ENCODE measurements at regions not wholly inside any gene's neighbourhood (a gene's known extent, or its start where the extent isn't known, plus 50 kb on each side); places are given as distances from the start of the nearest gene placed in this dataset.

DNA sequence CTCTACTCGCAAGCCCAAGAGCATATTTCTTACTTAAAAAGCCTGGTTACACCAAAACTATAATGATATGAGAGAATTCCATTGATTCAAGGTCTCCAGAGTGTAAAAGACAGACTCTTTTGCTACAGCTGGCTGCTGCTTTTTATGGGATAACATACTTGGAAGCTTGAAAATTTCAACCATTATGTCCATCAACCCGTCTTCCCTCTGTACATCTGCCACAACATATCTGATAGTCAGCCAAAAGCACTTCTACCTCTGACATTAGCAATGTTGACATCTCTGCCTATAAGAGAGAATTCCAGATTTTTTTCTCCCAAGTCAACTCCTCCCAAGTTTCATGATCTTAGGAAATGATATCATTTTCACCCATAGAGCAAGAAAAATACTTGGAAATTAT, 54.4 kb upstream of the IQCM start:
- Mint-ChIP-seq H3K27me3 (no peaks in the 10 kb centered on the region), H3K4me3 (no peak overlapping the region), H3K9me3 (peaks cover 9% of the 10 kb centered on the region), H3K36me3 (ENCODE audit: low read depth) (no peaks in the 10 kb centered on the region), H3K4me1 (ENCODE audit: low read depth) (no peaks in the 10 kb centered on the region), H3K27ac (no peak overlapping the region)
- intact Hi-C loops (cut with micrococcal nuclease), result no loop called here

DNA sequence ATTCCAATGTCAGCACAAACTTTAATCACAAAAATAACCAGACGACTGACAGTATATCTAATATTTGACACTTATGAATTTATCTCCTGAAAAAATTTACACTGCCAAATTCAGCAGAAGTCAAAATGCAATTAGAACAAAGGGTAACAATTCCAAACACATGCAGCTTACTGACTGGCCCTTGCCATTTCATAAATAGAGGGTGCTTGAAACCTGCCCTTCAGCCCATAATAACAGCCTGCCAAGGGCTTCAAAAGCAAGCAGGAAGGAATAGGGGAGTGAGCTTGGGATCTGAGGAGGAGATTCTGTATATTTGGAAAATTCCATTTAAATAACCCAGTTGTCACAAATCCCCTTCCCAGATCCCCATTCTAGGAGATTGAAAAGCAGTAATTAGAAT, 66.1 kb upstream of the IQCM start:
- no peaks in the 10 kb centered on the region for H3K27me3 Mint-ChIP-seq
- peaks cover 17% of the 10 kb centered on the region for H3K9me3 Mint-ChIP-seq
- no peak overlapping the region for H3K4me3 Mint-ChIP-seq
- intact Hi-C loops (cut with micrococcal nuclease), result no loop called here
- no peak overlapping the region for H3K27ac Mint-ChIP-seq
- H3K36me3 Mint-ChIP-seq (ENCODE audit: low read depth), result no peaks in the 10 kb centered on the region
- no peaks in the 10 kb centered on the region for H3K4me1 Mint-ChIP-seq (ENCODE audit: low read depth)

DNA sequence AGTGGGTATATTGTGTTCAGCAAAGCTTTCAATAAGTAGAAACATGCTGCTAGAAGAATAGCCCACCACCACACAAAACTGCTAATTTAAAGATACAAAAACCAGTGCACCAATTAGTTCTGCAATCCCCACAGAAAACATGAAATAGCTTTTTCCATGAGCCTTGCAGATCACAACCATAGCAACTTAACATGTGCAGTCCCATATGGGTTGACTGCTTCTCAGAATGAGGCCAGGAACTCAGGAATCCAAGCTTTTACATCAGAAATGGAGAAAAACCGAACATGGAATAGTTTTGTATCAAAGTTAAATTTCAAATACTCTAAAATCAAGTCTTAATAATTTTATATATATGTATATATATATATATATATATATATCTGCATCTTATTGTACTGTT, 66.6 kb upstream of the IQCM start:
- Mint-ChIP-seq H3K4me1 (ENCODE audit: low read depth) (no peaks in the 10 kb centered on the region), H3K27ac (no peak overlapping the region), H3K9me3 (peaks cover 17% of the 10 kb centered on the region), H3K27me3 (no peaks in the 10 kb centered on the region), H3K36me3 (ENCODE audit: low read depth) (no peaks in the 10 kb centered on the region), H3K4me3 (no peak overlapping the region)
- intact Hi-C loops (cut with micrococcal nuclease), result no loop called here

DNA sequence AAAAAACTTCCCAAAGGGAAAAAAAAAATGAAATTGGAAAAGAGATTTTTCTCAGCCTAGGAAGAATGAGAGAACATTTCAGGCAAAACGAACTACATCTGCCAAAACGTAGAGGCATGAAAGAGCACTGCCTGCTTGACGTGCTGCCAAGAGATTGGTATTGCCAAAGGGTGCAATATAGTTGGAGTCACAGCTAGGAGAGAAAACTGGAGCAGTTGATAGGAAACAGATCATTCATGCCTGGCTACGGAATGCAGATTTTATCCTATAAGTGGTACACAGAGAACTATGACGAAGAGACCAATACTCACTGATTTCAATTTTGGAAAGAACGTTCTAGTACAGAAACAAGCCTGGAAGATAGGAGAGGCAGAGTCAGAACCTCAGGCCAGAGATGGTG, 68.4 kb upstream of the IQCM start:
- no peaks in the 10 kb centered on the region for H3K36me3 Mint-ChIP-seq (ENCODE audit: low read depth)
- H3K4me3 Mint-ChIP-seq, result no peak overlapping the region
- no peak overlapping the region for H3K27ac Mint-ChIP-seq
- H3K4me1 Mint-ChIP-seq (ENCODE audit: low read depth), result no peaks in the 10 kb centered on the region
- H3K9me3 Mint-ChIP-seq, result peaks cover 17% of the 10 kb centered on the region
- intact Hi-C loops (cut with micrococcal nuclease), result no loop called here
- no peaks in the 10 kb centered on the region for H3K27me3 Mint-ChIP-seq

DNA sequence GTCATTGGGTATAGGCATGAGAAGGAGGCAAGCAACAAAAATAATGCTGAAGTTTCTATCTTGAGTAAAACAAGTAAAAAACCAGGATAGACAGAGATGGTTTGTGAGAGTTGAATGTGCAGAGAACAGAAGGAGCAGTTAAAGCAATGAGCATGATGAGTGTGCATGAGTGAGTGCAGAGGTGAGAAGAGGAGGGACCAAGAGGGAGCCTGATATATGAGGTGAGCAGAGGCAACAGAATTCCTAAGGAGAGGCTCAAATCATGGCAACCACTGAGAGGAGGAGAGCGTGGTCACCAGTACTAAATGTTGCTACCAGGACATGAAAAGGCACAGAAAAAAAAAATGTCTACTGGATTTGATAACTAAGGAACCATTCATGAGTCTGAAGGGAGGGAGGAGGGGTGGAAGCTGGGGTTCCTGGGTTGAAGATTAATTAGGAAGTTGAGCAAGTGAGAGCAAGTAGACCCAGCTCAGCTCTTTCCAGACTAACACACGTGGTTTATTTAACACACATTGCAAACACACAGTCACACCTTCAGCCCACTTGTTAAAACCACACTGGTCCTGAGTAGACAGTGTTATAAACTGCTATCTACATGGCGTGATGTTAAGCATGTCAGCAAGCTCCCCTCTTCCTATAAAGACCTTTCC, 69.0 kb upstream of the IQCM start:
- H3K4me3 Mint-ChIP-seq, result no peak overlapping the region
- H3K27me3 Mint-ChIP-seq, result no peaks in the 10 kb centered on the region
- H3K27ac Mint-ChIP-seq, result no peak overlapping the region
- peaks cover 12% of the 10 kb centered on the region for H3K9me3 Mint-ChIP-seq
- H3K4me1 Mint-ChIP-seq (ENCODE audit: low read depth), result no peaks in the 10 kb centered on the region
- intact Hi-C loops (cut with micrococcal nuclease), result no loop called here
- no peaks in the 10 kb centered on the region for H3K36me3 Mint-ChIP-seq (ENCODE audit: low read depth)

DNA sequence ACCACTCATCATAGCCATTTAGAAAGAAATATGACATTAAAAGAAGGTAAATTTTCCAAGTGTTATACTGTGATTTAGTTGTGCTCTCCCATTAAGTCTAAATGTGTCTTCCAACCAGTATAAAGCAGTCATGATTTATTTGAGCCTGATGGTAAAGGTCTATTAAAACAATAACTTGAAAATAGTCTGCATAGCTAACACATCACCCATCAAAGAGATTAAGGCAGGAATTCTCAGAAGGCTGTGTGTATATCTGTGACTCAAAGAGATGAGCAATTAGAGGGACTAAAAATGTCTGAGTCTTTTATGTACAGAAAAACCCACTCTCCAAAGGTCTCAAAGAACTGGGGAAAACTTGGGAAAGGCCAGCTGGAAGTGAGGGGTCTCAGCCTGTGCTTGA, 70.3 kb upstream of the IQCM start:
- H3K9me3 Mint-ChIP-seq, result no peaks in the 10 kb centered on the region
- no peaks in the 10 kb centered on the region for H3K27me3 Mint-ChIP-seq
- H3K4me1 Mint-ChIP-seq (ENCODE audit: low read depth), result no peaks in the 10 kb centered on the region
- no peak overlapping the region for H3K4me3 Mint-ChIP-seq
- no peak overlapping the region for H3K27ac Mint-ChIP-seq
- intact Hi-C loops (cut with micrococcal nuclease), result no loop called here
- H3K36me3 Mint-ChIP-seq (ENCODE audit: low read depth), result no peaks in the 10 kb centered on the region

DNA sequence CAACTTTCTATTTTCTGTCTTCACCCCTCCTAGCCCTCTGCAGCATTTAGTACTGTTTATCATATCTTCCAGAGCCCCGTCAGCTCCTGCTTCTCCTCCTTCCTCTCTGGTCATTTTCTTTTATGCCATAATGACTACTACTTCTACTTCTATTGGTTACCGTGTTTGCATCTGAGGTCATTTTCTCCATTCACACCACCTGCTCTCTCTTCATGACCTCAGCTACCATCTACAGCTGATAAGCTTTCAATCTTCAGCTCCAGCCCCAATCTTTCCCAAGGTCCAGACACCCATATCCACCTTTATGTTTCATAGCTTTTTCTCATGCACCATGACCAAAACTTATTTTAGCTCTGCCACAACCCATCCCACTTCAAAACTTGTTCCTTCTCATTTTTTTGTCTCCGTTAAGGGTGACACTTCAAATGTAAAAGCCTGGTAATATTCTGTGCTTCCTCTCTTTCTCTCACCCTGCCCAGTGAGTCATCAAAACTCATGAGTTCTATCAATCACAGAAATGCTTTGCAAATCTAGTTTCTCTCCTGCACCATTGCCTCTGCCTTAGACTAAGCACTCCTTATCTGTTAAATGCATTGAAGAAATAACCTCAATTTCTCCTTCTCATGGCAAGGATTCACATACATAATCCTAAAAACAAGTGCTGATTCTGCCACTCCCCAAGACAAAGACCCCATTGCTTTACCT, 71.3 kb upstream of the IQCM start:
- H3K27ac Mint-ChIP-seq, result no peak overlapping the region
- no peak overlapping the region for H3K4me3 Mint-ChIP-seq
- no peaks in the 10 kb centered on the region for H3K9me3 Mint-ChIP-seq
- H3K36me3 Mint-ChIP-seq (ENCODE audit: low read depth), result no peaks in the 10 kb centered on the region
- H3K4me1 Mint-ChIP-seq (ENCODE audit: low read depth), result no peaks in the 10 kb centered on the region
- no peaks in the 10 kb centered on the region for H3K27me3 Mint-ChIP-seq
- intact Hi-C loops (cut with micrococcal nuclease), result no loop called here

DNA sequence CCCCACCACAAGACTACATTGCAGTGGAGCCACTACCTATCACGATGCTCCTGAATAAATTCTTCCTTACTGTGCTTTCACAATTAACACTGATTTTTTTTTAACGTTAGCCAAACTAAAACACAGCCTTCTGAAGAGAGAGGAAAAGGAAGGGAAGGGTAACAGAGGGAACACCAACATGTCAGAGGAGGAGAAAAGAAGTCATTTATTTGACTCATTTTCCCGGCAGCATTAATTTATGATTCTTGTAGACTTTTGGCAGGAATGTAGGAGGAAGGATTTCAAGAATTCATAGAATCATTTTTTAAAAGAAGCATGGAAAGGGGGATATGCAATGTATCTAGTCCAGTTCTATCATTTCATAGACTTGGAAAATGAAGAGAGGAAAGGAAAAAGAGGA, 74.3 kb upstream of the IQCM start:
- no peaks in the 10 kb centered on the region for H3K4me1 Mint-ChIP-seq (ENCODE audit: low read depth)
- no peaks in the 10 kb centered on the region for H3K27me3 Mint-ChIP-seq
- intact Hi-C loops (cut with micrococcal nuclease), result no loop called here
- no peaks in the 10 kb centered on the region for H3K36me3 Mint-ChIP-seq (ENCODE audit: low read depth)
- no peak overlapping the region for H3K27ac Mint-ChIP-seq
- no peaks in the 10 kb centered on the region for H3K9me3 Mint-ChIP-seq
- no peak overlapping the region for H3K4me3 Mint-ChIP-seq

DNA sequence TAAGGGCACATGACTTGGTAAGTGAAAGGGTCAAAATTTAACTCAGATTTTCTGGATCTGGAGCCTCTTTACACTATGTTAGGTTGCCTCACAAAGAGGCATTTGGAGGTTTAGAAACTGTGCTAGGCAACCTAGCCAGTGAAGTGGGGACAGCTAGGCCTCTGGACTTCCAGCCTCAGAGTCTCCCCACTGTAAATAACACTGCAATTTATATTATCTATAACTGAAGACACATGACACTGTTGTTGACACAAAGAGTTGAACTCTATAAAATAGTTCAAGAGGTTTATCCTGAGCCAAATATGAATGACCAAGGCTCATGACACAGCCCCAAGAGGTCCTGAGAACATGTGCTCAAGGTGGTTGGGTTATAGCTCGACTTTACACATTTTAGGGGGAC, 74.9 kb upstream of the IQCM start:
- Mint-ChIP-seq H3K36me3 (ENCODE audit: low read depth) (no peaks in the 10 kb centered on the region), H3K27me3 (no peaks in the 10 kb centered on the region), H3K4me3 (no peak overlapping the region), H3K9me3 (no peaks in the 10 kb centered on the region), H3K4me1 (ENCODE audit: low read depth) (no peaks in the 10 kb centered on the region), H3K27ac (no peak overlapping the region)
- intact Hi-C loops (cut with micrococcal nuclease), result no loop called here

DNA sequence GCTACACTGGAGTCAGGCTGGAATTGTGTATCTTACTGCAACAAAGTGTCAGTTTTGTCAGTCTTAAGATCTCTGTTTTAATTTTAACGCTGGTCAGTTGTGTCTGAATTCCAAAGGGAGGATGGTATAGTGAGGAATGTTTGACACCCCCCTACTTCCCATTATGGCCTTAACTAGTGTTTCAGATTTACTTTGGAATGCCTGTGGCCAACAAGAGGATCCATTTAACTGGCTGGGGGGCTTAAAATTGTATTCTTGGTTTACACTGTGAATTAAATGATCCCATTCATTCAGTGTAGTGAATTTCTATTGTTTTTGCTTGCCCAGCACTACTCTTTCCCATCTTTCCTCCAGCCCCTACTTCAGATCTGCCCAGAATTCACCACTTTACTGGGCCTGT, 75.8 kb upstream of the IQCM start:
- Mint-ChIP-seq H3K27me3 (no peaks in the 10 kb centered on the region), H3K9me3 (no peaks in the 10 kb centered on the region), H3K36me3 (ENCODE audit: low read depth) (no peaks in the 10 kb centered on the region), H3K4me1 (ENCODE audit: low read depth) (no peaks in the 10 kb centered on the region), H3K27ac (no peak overlapping the region), H3K4me3 (no peak overlapping the region)
- intact Hi-C loops (cut with micrococcal nuclease), result no loop called here

DNA sequence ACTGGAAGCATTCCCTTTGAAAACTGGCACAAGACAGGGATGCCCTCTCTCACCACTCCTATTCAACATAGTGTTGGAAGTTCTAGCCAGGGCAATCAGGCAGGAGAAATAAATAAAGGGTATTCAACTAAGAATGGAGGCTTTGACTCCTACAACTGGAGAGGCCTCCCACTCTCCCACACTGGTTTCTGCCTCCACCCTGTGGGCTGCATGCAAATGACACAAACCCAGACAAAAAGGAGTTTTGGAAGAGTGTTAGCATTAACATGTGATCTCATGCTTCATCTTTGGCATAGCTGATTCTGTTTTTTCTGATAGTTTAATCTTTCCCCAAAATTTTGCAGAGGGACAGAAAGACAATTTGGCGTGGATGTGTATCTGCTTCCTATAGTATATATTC, 80.8 kb upstream of the IQCM start:
- H3K9me3 Mint-ChIP-seq, result no peaks in the 10 kb centered on the region
- no peaks in the 10 kb centered on the region for H3K27me3 Mint-ChIP-seq
- H3K36me3 Mint-ChIP-seq (ENCODE audit: low read depth), result no peaks in the 10 kb centered on the region
- intact Hi-C loops (cut with micrococcal nuclease), result no loop called here
- H3K4me3 Mint-ChIP-seq, result no peak overlapping the region
- H3K27ac Mint-ChIP-seq, result no peak overlapping the region
- no peaks in the 10 kb centered on the region for H3K4me1 Mint-ChIP-seq (ENCODE audit: low read depth)

DNA sequence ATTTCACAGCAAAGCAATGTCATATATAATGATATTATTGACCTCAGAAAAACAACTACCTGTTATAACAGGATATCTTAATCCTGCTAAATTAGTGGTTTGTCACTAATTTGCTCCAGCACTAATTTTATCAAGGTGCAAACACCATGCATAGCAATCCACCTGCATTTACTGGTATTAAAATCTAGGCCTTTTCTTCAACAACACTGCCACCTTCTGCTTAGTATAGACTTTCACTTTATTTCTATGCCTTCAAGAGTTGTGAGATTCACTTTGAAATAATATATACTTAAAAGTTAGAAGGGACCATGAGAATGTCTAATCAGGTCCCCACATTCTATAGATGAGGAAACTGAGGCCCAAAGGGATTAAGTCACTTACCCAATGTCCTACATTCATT, 82.1 kb upstream of the IQCM start:
- Mint-ChIP-seq H3K4me3 (no peak overlapping the region), H3K4me1 (ENCODE audit: low read depth) (no peaks in the 10 kb centered on the region), H3K9me3 (no peaks in the 10 kb centered on the region), H3K36me3 (ENCODE audit: low read depth) (no peaks in the 10 kb centered on the region), H3K27ac (no peak overlapping the region), H3K27me3 (no peaks in the 10 kb centered on the region)
- intact Hi-C loops (cut with micrococcal nuclease), result no loop called here

DNA sequence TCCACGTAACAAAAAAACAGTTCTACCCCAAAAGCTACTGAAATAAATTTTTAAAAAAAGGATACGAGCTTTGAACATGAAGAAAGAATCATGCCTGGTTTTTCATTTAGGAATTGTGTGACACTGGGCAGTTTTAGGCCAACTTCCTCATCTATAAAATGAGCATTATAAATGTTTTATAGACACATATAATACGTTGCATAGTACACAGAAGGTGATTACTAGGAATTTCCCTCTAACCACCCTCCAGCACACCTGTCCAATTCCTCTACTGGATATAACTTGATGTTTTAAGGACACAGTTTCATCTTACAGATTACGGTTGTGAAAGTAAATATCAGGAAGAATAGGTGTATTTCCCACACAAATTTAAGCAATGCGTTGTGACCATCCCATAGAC, 85.5 kb upstream of the IQCM start:
- H3K27ac Mint-ChIP-seq, result no peak overlapping the region
- intact Hi-C loops (cut with micrococcal nuclease), result no loop called here
- H3K27me3 Mint-ChIP-seq, result no peaks in the 10 kb centered on the region
- no peaks in the 10 kb centered on the region for H3K36me3 Mint-ChIP-seq (ENCODE audit: low read depth)
- no peaks in the 10 kb centered on the region for H3K4me1 Mint-ChIP-seq (ENCODE audit: low read depth)
- no peaks in the 10 kb centered on the region for H3K9me3 Mint-ChIP-seq
- no peak overlapping the region for H3K4me3 Mint-ChIP-seq

DNA sequence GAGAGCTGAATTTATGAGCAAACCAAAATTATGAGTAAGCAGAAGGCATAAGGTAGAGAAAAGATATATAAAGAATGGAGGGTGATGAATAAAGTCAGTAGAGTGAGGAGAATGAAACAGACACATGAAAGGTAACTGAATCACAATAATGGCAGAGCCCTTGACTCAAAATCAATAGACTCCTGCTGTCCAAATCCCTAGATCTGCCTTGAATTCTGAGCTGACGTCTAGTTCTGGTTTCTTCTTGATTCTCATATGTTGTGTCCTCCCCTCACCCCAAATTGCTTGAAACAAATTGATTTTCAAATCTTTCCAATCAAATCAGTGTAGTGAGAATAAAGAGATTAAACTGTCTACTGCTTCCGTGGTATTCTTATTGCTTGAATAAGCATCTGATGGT, 86.6 kb upstream of the IQCM start:
- no peaks in the 10 kb centered on the region for H3K27me3 Mint-ChIP-seq
- no peaks in the 10 kb centered on the region for H3K9me3 Mint-ChIP-seq
- no peaks in the 10 kb centered on the region for H3K4me1 Mint-ChIP-seq (ENCODE audit: low read depth)
- no peak overlapping the region for H3K4me3 Mint-ChIP-seq
- no peaks in the 10 kb centered on the region for H3K36me3 Mint-ChIP-seq (ENCODE audit: low read depth)
- intact Hi-C loops (cut with micrococcal nuclease), result no loop called here
- H3K27ac Mint-ChIP-seq, result no peak overlapping the region

DNA sequence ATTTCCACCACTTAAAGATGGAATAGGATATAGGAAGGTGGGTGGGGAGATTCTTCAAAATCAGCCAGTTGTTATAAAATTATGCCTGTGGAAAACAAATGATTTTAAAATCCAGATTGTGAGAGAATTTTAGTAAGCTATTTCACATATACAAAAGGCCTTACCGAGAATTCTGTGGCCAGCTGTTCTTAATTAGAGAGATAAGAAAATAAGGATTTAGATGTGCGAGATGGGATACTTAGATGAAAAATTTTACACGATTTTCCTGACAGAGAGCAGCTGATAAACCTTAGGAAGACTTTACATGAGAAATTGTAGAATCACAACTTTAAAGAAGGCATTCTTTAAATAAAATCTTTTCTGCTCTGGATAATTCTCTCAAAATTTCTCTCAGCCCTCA, 94.5 kb upstream of the IQCM start:
- Mint-ChIP-seq H3K36me3 (ENCODE audit: low read depth) (no peaks in the 10 kb centered on the region), H3K9me3 (no peaks in the 10 kb centered on the region), H3K27me3 (no peaks in the 10 kb centered on the region), H3K27ac (no peak overlapping the region), H3K4me1 (ENCODE audit: low read depth) (no peaks in the 10 kb centered on the region), H3K4me3 (no peak overlapping the region)
- intact Hi-C loops (cut with micrococcal nuclease), result no loop called here
